ENCODE measurements at regions not wholly inside any gene's neighbourhood (a gene's known extent, or its start where the extent isn't known, plus 50 kb on each side); places are given as distances from the start of the nearest gene placed in this dataset.

DNA sequence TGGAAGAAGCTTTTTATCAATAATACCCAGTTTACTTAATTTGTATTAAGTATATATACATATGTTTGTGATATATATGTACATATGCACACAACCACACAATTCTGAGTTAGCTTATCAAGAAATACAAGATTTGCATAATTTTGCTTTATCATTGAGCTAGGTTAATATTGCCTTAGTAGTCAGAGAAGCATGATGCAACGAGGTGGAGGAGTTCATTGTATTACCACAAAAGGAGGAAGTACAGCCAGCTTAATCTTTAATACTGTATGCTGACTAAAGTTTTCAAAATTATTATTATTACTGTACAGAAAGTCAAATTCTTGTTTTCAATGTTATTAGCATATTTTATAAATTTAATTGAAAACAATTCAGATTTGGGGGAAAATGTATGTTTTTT lies 278.4 kb upstream of the PDGFD start:
- no peak for DNase-seq (ENCODE audit: low read depth)
- H3K4me3 ChIP-seq (ENCODE audit: control insufficient read depth, low read depth, low read length), result no peak overlapping the region
- TF ChIP-seq, protein P1, sequence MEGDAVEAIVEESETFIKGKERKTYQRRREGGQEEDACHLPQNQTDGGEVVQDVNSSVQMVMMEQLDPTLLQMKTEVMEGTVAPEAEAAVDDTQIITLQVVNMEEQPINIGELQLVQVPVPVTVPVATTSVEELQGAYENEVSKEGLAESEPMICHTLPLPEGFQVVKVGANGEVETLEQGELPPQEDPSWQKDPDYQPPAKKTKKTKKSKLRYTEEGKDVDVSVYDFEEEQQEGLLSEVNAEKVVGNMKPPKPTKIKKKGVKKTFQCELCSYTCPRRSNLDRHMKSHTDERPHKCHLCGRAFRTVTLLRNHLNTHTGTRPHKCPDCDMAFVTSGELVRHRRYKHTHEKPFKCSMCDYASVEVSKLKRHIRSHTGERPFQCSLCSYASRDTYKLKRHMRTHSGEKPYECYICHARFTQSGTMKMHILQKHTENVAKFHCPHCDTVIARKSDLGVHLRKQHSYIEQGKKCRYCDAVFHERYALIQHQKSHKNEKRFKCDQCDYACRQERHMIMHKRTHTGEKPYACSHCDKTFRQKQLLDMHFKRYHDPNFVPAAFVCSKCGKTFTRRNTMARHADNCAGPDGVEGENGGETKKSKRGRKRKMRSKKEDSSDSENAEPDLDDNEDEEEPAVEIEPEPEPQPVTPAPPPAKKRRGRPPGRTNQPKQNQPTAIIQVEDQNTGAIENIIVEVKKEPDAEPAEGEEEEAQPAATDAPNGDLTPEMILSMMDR (conservative IDR thresholded peaks at IDR 0.05; ENCODE audit: control insufficient read depth, insufficient read depth, low read depth, low read length), result no peak

DNA sequence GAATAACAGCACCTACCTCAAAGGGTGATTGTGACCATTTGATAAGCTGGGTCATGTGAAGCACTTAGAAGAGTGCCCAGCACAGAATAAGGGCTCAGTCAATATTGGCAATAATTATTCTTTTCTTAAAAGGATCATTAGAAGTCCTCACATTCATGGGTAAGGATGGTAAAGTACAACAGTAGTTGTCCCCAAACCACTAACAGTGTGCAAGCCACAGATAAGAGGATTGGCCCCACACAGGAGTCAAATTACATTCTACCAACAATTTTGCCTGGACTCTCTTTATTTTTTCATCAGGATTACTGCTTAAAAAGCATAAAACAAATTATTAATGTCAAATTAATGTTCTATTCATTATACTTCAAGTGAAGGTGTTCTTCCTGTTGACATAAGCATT lies 271.5 kb upstream of the PDGFD start:
- TF ChIP-seq, protein P1 (conservative IDR thresholded peaks at IDR 0.05; ENCODE audit: control insufficient read depth, insufficient read depth, low read depth, low read length), result no peak
- H3K4me3 ChIP-seq (ENCODE audit: control insufficient read depth, low read depth, low read length), result no peak overlapping the region
- DNase-seq (ENCODE audit: low read depth), result no peak

DNA sequence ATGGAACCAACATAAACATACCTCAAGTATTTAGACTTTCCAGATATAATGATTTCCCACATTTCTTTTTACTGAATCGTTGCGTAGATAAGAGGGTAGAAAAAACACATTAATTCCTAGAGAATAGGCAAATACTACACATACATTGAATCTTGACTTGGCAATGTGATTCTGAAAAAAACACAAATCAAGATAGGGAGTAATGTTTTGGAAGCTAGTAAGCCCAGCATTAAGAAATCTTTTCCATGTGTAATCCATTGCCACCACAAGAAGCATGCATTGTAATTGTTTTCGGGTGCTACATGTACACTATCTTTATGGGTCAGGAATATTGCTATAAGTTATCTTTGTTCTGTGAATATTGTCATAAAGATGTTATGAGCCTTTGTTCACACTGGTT lies 269.8 kb upstream of the PDGFD start:
- DNase-seq (ENCODE audit: low read depth), result no peak
- no peak overlapping the region for H3K4me3 ChIP-seq (ENCODE audit: control insufficient read depth, low read depth, low read length)
- TF ChIP-seq, protein P1 (conservative IDR thresholded peaks at IDR 0.05; ENCODE audit: control insufficient read depth, insufficient read depth, low read depth, low read length), result no peak

DNA sequence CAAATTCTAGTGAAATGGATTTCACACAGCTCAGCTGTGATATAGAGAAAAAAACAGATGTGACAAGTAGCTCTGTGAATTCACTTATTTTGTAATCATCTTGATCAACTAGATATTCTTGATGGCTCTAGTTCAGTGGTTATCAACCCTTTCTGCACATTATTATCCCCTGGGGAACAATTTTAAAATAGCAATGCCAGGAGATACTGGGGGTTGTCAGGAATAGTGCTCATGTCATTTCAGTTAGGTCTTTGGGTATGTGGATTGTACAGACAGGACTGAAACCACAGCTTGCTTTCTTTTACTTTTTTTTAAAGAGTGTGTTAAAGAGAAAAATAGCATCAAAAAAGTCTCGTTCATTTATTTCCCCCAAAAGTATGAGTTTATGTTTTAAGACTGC lies 269.0 kb upstream of the PDGFD start:
- no peak for DNase-seq (ENCODE audit: low read depth)
- no peak overlapping the region for H3K4me3 ChIP-seq (ENCODE audit: control insufficient read depth, low read depth, low read length)
- TF ChIP-seq, protein P1 (conservative IDR thresholded peaks at IDR 0.05; ENCODE audit: control insufficient read depth, insufficient read depth, low read depth, low read length), result no peak

DNA sequence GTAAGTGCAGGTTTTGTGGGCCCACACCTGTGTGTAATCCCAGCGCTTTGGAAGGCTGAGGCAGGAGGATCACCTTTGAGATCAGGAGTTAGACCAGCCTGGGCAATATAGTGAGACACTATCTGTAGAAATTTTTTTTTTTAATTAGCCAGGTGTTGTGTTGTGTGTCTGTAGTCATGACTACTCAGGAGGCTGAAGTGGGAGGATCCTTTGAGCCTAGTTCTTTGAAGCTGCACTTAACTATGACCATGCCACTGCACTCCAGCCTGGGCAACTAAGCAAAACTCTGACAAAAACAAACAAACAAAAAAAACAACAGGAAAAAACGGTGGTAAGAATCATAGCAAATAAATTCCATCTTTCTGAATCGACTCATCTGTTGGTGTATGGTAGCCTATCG lies 268.6 kb upstream of the PDGFD start:
- no peak for DNase-seq (ENCODE audit: low read depth)
- H3K4me3 ChIP-seq (ENCODE audit: control insufficient read depth, low read depth, low read length), result no peak overlapping the region
- TF ChIP-seq, protein P1 (conservative IDR thresholded peaks at IDR 0.05; ENCODE audit: control insufficient read depth, insufficient read depth, low read depth, low read length), result no peak

DNA sequence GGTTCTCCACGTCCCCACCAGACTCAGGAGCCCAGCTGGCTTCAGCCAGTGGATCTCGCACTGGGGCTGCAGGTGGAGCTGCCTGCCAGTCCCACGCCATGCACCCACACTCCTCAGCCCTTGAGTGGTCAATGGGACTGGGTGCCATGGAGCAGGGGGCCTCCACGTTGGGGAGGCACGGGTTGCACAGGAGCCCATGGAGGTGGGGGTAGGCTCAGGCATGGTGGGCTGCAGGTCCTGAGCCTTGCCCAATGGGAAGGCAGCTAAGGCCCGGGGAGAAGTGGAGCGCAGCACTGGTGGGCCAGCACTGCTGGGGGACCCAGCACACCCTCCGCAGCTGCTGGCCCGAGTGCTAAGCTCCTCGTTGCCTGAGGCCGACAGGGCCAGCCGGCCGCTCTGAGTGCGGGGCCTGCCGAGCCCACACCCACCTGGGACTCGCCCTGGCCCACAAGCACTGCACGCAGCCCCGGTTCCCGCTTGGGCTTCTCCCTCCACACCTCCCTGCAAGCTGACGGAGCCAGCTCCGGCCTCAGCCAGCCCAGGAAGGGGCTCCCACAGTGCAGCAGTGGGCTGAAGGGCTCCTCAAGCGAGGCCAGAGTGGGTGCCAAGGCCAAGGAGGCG lies 258.5 kb upstream of the PDGFD start:
- no peak for DNase-seq (ENCODE audit: low read depth)
- no peak overlapping the region for H3K4me3 ChIP-seq (ENCODE audit: control insufficient read depth, low read depth, low read length)
- TF ChIP-seq, protein P1 (conservative IDR thresholded peaks at IDR 0.05; ENCODE audit: control insufficient read depth, insufficient read depth, low read depth, low read length), result no peak

DNA sequence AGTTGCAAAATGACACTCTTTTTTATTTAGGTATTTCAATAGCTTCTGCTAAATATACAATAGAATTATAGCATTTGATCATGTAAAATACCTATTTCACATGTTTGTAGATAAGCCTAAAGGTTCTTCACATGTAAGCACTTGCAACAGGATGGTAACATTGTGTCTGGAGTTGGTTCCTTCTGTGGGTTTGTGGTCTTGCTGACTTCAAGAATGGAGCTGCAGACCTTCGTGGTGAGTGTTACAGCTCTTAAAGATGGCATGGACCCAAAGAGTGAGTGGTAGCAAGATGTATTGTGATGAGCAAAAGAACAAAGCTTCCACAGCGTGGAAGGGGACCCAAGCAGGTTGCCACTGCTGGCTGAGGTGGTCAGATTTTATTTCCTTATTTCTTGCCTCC lies 246.4 kb upstream of the PDGFD start:
- H3K4me3 ChIP-seq (ENCODE audit: control insufficient read depth, low read depth, low read length), result no peak overlapping the region
- no peak for DNase-seq (ENCODE audit: low read depth)
- TF ChIP-seq, protein P1 (conservative IDR thresholded peaks at IDR 0.05; ENCODE audit: control insufficient read depth, insufficient read depth, low read depth, low read length), result no peak

Measured in fibroblast of mammary gland (primary cell).